Activated CD4-positive, alpha-beta T cell treated with anti-CD3 and anti-CD28 coated beads, Interleukin-2, Interleukin-4, amounts not matched to agents 100 ng/mL and 50 ng/mL, durations not matched to agents 16 hours and 8 hours (primary cell): ENCODE measurements at regions not wholly inside any gene's neighbourhood (a gene's known extent, or its start where the extent isn't known, plus 50 kb on each side); places are given as distances from the start of the nearest gene placed in this dataset.
"Not testable (repeated sequence)": the region's sequence is repeated elsewhere in the genome, so short reads cannot be mapped to it uniquely, and the experiment has no call there.

Source experiments
- DNase-seq: peaks from one replicate; pipeline ENCODE4 v3.0.0-alpha.2; 2020; ENCODE audit warnings: low spot score

GRCh38 chr6:130610303-130610702 is 216.9 kb upstream of the SMLR1 start:
- DNase-seq: no peak

- no peak for DNase-seq
These were observed 215.8 kb upstream of the SMLR1 start for GRCh38 chr6:130611366-130611765.

GRCh38 chr6:130613176-130613575 is 214.0 kb upstream of the SMLR1 start:
- DNase-seq: no peak

GRCh38 chr6:130615816-130616215 is 211.4 kb upstream of the SMLR1 start:
- DNase-seq: no peak

- DNase-seq: no peak
These were observed 209.5 kb upstream of the SMLR1 start for GRCh38 chr6:130617658-130618057.

- DNase-seq: not testable (repeated sequence)
These were observed 208.4 kb upstream of the SMLR1 start for GRCh38 chr6:130618806-130619205.

GRCh38 chr6:130620338-130620781 is 206.8 kb upstream of the SMLR1 start:
- DNase-seq: peak; percentile 77

- DNase-seq: peak; percentile 75
These were observed 205.1 kb upstream of the SMLR1 start for GRCh38 chr6:130622142-130622541.

GRCh38 chr6:130624046-130624445 is 203.2 kb upstream of the SMLR1 start:
- peak; percentile 78 for DNase-seq

- DNase-seq: peak; percentile 89
These were observed 201.2 kb upstream of the SMLR1 start for GRCh38 chr6:130625825-130626527.

GRCh38 chr6:130628862-130629261 is 198.3 kb upstream of the SMLR1 start:
- DNase-seq: no peak

GRCh38 chr6:130629640-130630039 is 197.6 kb upstream of the SMLR1 start:
- no peak for DNase-seq

GRCh38 chr6:130632277-130632676 is 194.9 kb upstream of the SMLR1 start:
- no peak for DNase-seq

- no peak for DNase-seq
These were observed 194.3 kb upstream of the SMLR1 start for GRCh38 chr6:130632897-130633296.

- no peak for DNase-seq
These were observed 183.8 kb upstream of the SMLR1 start for GRCh38 chr6:130643361-130643760.

GRCh38 chr6:130644175-130644574 is 183.0 kb upstream of the SMLR1 start:
- no peak for DNase-seq

GRCh38 chr6:130644769-130645168 is 182.4 kb upstream of the SMLR1 start:
- DNase-seq: not testable (repeated sequence)

GRCh38 chr6:130647246-130647645 is 180.0 kb upstream of the SMLR1 start:
- no peak for DNase-seq

GRCh38 chr6:130655586-130655985 is 171.6 kb upstream of the SMLR1 start:
- no peak for DNase-seq

GRCh38 chr6:130661077-130661476 is 166.1 kb upstream of the SMLR1 start:
- DNase-seq: no peak

- DNase-seq: no peak
These were observed 160.4 kb upstream of the SMLR1 start for GRCh38 chr6:130666786-130667185.

- DNase-seq: no peak
These were observed 157.1 kb upstream of the SMLR1 start for GRCh38 chr6:130670142-130670541.

GRCh38 chr6:130671119-130671518 is 156.1 kb upstream of the SMLR1 start:
- DNase-seq: no peak

- no peak for DNase-seq
These were observed 155.6 kb upstream of the SMLR1 start for GRCh38 chr6:130671577-130671976.
